Esophagus (tissue), 2 donors: ENCODE measurements at regions not wholly inside any gene's neighbourhood (a gene's known extent, or its start where the extent isn't known, plus 50 kb on each side); places are given as distances from the start of the nearest gene placed in this dataset.

Experiments used
- H3K27ac ChIP-seq, 2 donors: one replicate each; pipeline ENCODE4 v1.5.1; 2013; ENCODE audit warnings: low read depth in 2 of 2, mild to moderate bottlenecking in 2 of 2, inconsistent platforms in 1 of 2, low read length in 1 of 2, moderate library complexity in 1 of 2
- H3K27me3 ChIP-seq, 2 donors: one replicate each; pipeline ENCODE4 v1.6.1; 2013; ENCODE audit warnings: low read length in 2 of 2, control low read depth in 1 of 2, mild to moderate bottlenecking in 1 of 2; ENCODE audit not compliant: insufficient read depth in 2 of 2, control insufficient read depth in 1 of 2
- H3K36me3 ChIP-seq, 2 donors: one replicate each; pipeline ENCODE4 v1.6.1; 2013; ENCODE audit warnings: low read length in 1 of 2; ENCODE audit not compliant: control insufficient read depth in 2 of 2, insufficient read depth in 2 of 2
- H3K4me1 ChIP-seq, 2 donors: one replicate each; pipeline ENCODE4 v1.6.1; 2013; ENCODE audit warnings: low read length in 1 of 2; ENCODE audit not compliant: control insufficient read depth in 2 of 2, insufficient read depth in 2 of 2
- H3K4me3 ChIP-seq, 2 donors: one replicate each; pipeline ENCODE4 v1.5.1; 2013; ENCODE audit warnings: low read length in 2 of 2, mild to moderate bottlenecking in 2 of 2, low read depth in 1 of 2, moderate library complexity in 1 of 2
- H3K9me3 ChIP-seq, 2 donors: one replicate each; pipeline ENCODE4 v1.6.1; 2013; ENCODE audit warnings: mild to moderate bottlenecking in 2 of 2, low read depth in 1 of 2, low read length in 1 of 2, moderate library complexity in 1 of 2; ENCODE audit not compliant: control insufficient read depth in 2 of 2, insufficient read depth in 1 of 2
- WGBS, 2 donors: extraction: QIAGEN DNeasy Blood & Tissue Kit; methylation state at CpG; one replicate each; pipeline ENCODE4 v1.1.7; 2013; 5-methylcytosine and 5-hydroxymethylcytosine counted together
- donor health status: healthy with polysubstance abuse.
- donor health status: Bipolar disorder and iron deficiency.

GRCh38 chr7:39880556-39880955 is 69.5 kb upstream of the CDK13 start:
- Histone ChIP-seq H3K9me3 (peaks cover 0 to 2% of the 10 kb centered on the region in 2 donors), H3K27ac (no peak overlapping the region), H3K4me3 (no peak overlapping the region), H3K27me3 (no peaks in the 10 kb centered on the region), H3K36me3 (no peaks in the 10 kb centered on the region), H3K4me1 (no peaks in the 10 kb centered on the region)
- 45 to 82% methylated on average over 1 of the region's 1 CpG for WGBS, 2 donors

- Histone ChIP-seq H3K27ac (no peak overlapping the region), H3K9me3 (peaks cover 0 to 2% of the 10 kb centered on the region in 2 donors), H3K36me3 (no peaks in the 10 kb centered on the region), H3K4me1 (no peaks in the 10 kb centered on the region), H3K27me3 (no peaks in the 10 kb centered on the region), H3K4me3 (no peak overlapping the region)
- 84 to 92% methylated on average over 5 of the region's 5 CpGs for WGBS, 2 donors
These were observed 67.8 kb upstream of the CDK13 start for GRCh38 chr7:39882148-39882784.

GRCh38 chr7:39883812-39884390 is 66.2 kb upstream of the CDK13 start:
- Histone ChIP-seq H3K4me3 (no peak overlapping the region), H3K9me3 (peaks cover 0 to 2% of the 10 kb centered on the region in 2 donors), H3K27ac (no peak overlapping the region), H3K36me3 (no peaks in the 10 kb centered on the region), H3K4me1 (no peaks in the 10 kb centered on the region), H3K27me3 (no peaks in the 10 kb centered on the region)
- WGBS, 2 donors: 69 to 79% methylated on average over 4 of the region's 4 CpGs

DNA sequence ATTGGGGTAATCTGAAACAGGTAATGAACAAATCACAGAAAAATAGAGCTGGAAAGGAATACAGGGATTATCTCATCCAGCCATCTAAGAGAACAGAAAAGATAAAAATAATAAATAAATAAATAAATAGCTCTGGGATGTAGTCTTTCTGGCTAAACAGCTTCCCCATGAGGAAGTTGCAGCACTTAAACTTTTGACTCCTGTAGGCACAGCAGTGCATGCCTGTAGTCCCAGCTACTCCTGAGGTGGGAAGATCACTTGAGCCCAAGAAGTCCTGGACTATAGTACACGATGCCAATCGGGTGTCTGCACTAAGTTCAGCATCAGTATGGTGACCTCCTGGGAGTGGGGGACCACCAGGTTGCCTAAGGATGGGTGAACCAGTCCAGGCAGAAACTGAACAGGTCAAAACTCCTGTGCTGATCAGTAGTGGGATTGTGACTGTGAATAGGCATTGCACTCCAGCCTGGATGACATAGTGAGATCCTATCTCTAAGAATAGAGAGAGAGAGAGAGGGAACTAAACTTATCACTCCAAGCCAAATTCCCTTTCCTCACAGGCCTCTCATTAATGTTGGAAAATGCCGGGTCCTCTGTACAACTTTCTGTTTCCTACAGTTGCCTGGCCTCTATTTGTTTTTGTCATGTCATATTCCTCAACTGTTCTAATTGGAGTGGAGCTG is 61.7 kb upstream of the CDK13 start:
- Histone ChIP-seq H3K27me3 (no peaks in the 10 kb centered on the region), H3K27ac (peak overlapping the region; percentile 27 to 40), H3K4me1 (peaks cover 0 to 3% of the 10 kb centered on the region in 2 donors), H3K36me3 (no peaks in the 10 kb centered on the region), H3K4me3 (no peak overlapping the region), H3K9me3 (no peaks in the 10 kb centered on the region)
- WGBS, 2 donors: 71 to 79% methylated on average over 3 of the region's 3 CpGs

DNA sequence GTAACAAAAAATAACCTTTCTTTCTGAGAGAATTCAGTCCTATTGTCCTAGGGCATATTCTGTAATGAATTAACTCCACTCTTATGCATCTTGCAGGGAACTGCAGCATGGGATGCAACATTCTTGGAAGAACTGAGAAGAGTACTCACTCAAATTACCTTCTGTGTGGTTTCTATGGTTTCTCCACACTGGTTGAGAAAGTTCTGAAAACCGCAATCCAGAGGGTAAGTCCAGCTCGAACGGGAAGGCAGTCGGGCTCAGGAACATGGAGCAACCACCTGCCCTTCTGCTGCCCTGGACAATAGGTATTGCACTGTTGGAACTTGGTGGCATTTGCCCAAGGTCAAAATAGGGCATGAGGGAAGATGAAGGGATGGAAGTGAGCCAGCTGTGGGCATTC is 59.6 kb upstream of the CDK13 start:
- Histone ChIP-seq H3K9me3 (no peaks in the 10 kb centered on the region), H3K4me1 (peaks cover 0 to 3% of the 10 kb centered on the region in 2 donors), H3K27me3 (no peaks in the 10 kb centered on the region), H3K27ac (no peak overlapping the region), H3K4me3 (no peak overlapping the region), H3K36me3 (no peaks in the 10 kb centered on the region)
- 86 to 90% methylated on average over 4 of the region's 4 CpGs for WGBS, 2 donors

- Histone ChIP-seq H3K4me1 (peaks cover 0 to 3% of the 10 kb centered on the region in 2 donors), H3K27ac (no peak overlapping the region)
- 36 to 52% methylated on average over 1 of the region's 1 CpG for WGBS, 2 donors
These were observed 58.2 kb upstream of the CDK13 start for GRCh38 chr7:39891894-39892293.

GRCh38 chr7:39892361-39892760 is 57.7 kb upstream of the CDK13 start:
- Histone ChIP-seq H3K4me1 (peaks cover 0 to 3% of the 10 kb centered on the region in 2 donors), H3K27me3 (no peaks in the 10 kb centered on the region), H3K9me3 (no peaks in the 10 kb centered on the region), H3K27ac (peak overlapping the region in 1 of 2 donors; percentile 66), H3K4me3 (no peak overlapping the region), H3K36me3 (no peaks in the 10 kb centered on the region)
- WGBS, 2 donors: 67 to 78% methylated on average over 1 of the region's 1 CpG

More at GRCh38 chr7:39891894-39892293, 58.2 kb upstream of the CDK13 start:
- Histone ChIP-seq H3K4me3 (no peak overlapping the region), H3K36me3 (no peaks in the 10 kb centered on the region), H3K27me3 (no peaks in the 10 kb centered on the region), H3K9me3 (no peaks in the 10 kb centered on the region)

DNA sequence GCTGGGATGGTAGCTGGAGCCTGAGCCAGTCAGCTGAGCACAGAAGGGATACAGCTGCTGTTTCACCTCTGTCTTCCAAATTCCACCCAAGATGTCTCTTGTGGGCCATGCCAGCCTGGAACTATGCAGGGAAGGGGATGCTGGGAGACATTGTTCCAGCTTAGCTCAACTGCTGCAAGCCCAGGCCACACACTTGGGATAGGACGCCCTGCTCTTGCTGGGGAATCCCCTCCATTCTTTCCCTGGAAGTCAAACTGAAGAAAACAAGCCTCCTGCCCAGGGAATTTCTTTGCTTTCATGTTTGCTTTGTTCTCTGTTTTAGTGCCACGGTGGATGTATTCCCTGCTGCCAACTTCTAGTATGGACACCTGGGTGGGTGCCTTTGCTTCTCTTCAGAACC is 55.2 kb upstream of the CDK13 start:
- no peaks in the 10 kb centered on the region for H3K9me3 ChIP-seq
- H3K4me3 ChIP-seq: no peak overlapping the region
- WGBS, 2 donors: 26 to 30% methylated on average over 2 of the region's 2 CpGs
- H3K4me1 ChIP-seq: peaks cover 0 to 3% of the 10 kb centered on the region in 2 donors
- no peaks in the 10 kb centered on the region for H3K36me3 ChIP-seq
- no peak overlapping the region for H3K27ac ChIP-seq
- no peaks in the 10 kb centered on the region for H3K27me3 ChIP-seq

DNA sequence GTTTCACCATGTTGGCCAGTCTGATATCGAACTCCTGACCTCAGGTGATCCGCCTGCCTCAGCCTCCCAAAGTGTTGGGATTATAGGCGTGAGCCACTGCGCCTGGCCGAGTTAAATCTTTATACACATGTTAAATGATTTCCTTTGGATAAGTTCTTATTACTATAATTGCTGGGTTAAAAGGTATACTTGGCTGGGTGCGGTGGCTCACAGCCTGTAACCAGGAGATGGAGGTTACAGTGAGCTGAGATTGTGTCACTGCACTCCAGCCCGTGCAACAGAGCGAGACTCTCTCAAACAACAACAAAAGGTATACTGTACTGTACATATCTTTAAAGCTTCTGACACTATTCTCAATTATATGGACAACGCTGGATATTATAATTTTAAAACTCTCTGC is 53.2 kb upstream of the CDK13 start:
- no peak overlapping the region for H3K4me3 ChIP-seq
- 85 to 88% methylated on average over 9 of the region's 9 CpGs for WGBS, 2 donors

More for the DNA sequence above, 53.2 kb upstream of the CDK13 start:
- H3K36me3 ChIP-seq: no peaks in the 10 kb centered on the region
- H3K4me1 ChIP-seq: no peaks in the 10 kb centered on the region
- no peaks in the 10 kb centered on the region for H3K9me3 ChIP-seq
- H3K27me3 ChIP-seq: no peaks in the 10 kb centered on the region
- no peak overlapping the region for H3K27ac ChIP-seq
